Stimulated activated CD4-positive, alpha-beta T cell treated with anti-CD3 and anti-CD28 coated beads, Interleukin-1b, Interleukin-23, amount 100 ng/mL, for 24 hours (primary cell): ENCODE measurements at regions not wholly inside any gene's neighbourhood (a gene's known extent, or its start where the extent isn't known, plus 50 kb on each side); places are given as distances from the start of the nearest gene placed in this dataset.
"Not testable (repeated sequence)": the region's sequence is repeated elsewhere in the genome, so short reads cannot be mapped to it uniquely, and the experiment has no call there.

Experiments used
- DNase-seq, 4 experiments: peaks; one replicate each; pipeline ENCODE4 v3.0.0-alpha.2; 2020; ENCODE audit warnings: low read depth in 4 of 4, low spot score in 1 of 4

GRCh38 chr17:33680472-33680871, 387.4 kb upstream of the ASIC2 start:
- no peak for DNase-seq

GRCh38 chr17:33682599-33682998, 389.5 kb upstream of the ASIC2 start:
- no peak for DNase-seq

DNA sequence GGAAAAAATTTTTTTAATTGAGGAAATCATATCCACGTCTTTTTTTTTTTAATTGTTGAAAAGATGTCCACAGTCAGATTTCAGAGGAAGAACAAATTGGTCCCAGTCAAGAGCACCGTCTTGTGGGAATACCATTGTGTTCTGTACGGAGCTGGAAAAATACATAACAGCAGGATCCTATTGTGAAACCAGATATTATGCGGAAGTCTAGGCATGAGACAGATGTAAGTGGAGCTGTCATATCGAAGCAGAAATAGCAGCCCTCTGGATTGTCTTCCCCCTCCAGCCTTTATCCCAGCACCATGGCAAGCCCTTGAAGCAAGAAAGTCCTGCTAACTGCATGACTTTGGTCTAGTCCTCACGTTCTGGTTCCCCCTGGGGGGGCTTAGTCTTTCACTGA, 391.6 kb upstream of the ASIC2 start:
- DNase-seq: no peak

GRCh38 chr17:33686171-33686570, 393.1 kb upstream of the ASIC2 start:
- DNase-seq: no peak

DNA sequence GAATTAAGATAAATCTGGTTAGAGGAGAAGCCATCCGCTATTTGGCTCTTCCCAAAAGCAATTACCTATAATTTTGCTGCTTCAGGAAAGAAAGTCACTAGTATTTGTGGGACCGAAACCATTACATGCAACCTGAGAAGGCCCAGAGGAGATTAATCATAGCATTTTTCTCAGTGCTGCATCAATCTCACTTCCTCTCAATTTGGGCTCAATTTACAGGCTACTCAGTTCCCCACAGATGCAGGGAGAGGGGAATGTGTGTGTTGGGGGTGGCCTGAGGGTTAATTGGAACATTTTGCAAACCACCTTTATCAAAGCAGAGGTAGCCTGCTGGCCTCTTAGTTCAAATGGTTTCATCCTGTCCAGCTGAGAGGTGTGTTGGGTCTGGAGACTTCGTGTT, 394.7 kb upstream of the ASIC2 start:
- no peak for DNase-seq

GRCh38 chr17:33688771-33689170, 395.7 kb upstream of the ASIC2 start:
- DNase-seq: no peak

GRCh38 chr17:33689725-33690124, 396.6 kb upstream of the ASIC2 start:
- no peak for DNase-seq

- no peak for DNase-seq
Observed at GRCh38 chr17:33695431-33695830, 402.3 kb upstream of the ASIC2 start.

DNA sequence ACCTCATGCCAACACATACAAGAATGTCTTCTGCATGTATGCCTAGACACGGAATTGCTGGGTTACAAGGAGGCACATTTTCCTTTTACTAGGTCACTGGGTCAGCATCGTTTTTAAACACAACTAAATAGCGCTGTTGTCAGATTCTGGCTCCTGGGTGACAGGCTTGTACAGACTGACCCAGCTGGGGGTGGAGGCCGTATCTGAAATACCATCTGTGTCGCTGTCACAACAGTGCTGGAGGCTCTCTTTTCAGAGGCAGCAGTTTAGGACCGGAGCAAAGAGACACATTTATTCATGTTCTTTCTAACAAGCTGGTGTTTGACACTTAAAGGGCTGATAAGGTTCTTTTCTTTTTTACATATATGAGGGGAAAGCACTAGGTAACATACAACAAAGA, 403.0 kb upstream of the ASIC2 start:
- no peak for DNase-seq

DNA sequence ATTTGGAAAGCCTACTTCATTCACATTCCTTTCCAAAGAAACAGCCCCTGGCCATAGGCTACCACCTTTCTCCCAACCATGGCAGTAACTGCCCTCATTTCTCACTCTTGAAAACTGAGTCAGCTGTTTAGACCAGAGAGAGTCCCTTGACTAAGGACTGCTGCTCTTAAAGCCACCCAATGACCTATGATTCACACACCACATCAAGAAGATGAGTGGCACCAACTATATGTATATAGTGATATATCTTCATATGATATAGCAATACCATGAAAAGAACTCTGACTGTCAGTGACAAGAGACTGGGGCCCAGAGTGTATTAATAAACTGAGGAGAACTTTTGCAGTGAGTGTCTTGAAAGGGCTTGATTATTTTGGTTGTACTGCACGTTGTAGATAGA, 404.5 kb upstream of the ASIC2 start:
- DNase-seq: no peak

DNA sequence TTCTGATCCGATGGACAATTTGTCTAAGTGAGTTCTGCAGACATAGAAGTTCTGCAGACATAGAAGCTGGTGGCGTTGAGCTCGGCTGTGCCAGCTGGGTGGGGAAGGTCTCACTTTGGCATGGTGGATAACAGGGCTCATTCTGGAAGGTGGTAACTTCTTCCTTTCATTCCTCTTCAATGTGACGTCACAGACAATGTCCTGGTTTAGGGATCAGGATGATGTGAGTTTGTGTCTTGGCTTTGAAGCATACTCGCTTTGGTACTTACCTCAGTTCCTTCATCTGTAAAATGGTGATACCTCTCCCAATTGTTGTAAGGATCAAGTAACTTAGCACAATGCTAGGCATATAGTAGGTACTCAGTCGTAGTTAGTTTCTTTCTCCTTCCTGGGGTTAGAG, 408.8 kb upstream of the ASIC2 start:
- no peak for DNase-seq

- no peak for DNase-seq
Observed at GRCh38 chr17:33704856-33705255, 411.8 kb upstream of the ASIC2 start.

- no peak for DNase-seq
Observed at GRCh38 chr17:33709881-33710280, 416.8 kb upstream of the ASIC2 start.

DNA sequence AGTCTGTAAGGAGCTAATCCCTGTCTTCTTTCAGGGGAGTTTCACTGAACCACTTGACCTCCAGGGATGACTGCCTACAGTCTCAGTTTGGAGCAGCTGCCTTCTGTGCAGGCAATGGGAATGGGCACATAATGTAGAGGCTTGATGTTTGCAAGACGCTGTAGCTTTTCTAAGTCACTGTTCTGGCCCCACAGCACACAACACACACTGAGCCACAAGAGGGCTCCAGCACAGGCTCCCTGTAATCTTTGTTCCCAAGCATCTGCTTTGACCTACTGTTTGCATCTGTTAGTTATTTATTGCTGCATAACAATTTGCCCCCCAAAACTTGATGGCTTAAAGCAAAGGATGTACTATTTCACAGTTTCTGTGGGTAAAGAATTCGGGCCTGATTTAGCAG, 419.0 kb upstream of the ASIC2 start:
- DNase-seq: no peak

DNA sequence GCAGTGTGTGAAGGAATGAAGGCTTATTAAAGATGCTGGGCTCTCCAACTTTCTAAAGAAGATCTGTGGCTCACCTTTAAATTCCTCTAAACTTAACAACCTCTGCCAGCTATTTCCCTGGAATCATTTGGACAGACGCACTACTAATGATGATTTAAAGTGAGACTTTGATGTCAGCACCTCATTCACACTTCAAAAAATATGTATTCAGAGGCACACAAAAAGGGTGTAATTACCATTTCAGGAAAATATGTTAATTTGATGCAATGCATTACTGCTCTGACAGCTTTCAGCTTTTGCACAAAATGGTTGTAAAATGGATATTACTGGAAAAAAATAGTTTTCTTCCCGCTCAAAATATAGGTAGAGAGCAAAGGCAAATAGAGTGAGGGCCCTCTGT, 423.9 kb upstream of the ASIC2 start:
- no peak for DNase-seq

DNA sequence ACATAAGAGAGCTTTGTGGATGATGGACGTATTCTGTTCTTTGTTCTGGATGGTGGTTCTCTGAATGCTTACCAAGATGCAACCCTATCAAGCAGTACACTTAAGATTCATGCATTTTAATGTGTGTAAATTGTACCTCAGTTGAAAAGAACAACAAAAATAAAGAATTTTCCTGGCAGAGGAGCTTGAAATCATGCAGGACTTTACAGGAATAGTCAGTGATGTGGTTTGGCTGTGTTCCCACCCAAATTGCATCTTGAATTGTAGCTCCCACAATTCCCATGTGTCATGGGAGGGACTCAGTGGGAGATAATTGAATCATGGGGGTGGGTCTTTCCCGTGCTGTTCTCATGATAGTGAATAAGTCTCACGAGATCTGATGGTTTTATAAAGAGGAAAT, 430.6 kb upstream of the ASIC2 start:
- DNase-seq: not testable (repeated sequence)

GRCh38 chr17:33725675-33726271, 432.7 kb upstream of the ASIC2 start:
- peak in 1 of 4 experiments; percentile 1 for DNase-seq

GRCh38 chr17:33730131-33730530, 437.0 kb upstream of the ASIC2 start:
- DNase-seq: no peak

- no peak for DNase-seq
Observed at GRCh38 chr17:33732116-33732515, 439.0 kb upstream of the ASIC2 start.

GRCh38 chr17:33739714-33740113, 446.6 kb upstream of the ASIC2 start:
- no peak for DNase-seq

DNA sequence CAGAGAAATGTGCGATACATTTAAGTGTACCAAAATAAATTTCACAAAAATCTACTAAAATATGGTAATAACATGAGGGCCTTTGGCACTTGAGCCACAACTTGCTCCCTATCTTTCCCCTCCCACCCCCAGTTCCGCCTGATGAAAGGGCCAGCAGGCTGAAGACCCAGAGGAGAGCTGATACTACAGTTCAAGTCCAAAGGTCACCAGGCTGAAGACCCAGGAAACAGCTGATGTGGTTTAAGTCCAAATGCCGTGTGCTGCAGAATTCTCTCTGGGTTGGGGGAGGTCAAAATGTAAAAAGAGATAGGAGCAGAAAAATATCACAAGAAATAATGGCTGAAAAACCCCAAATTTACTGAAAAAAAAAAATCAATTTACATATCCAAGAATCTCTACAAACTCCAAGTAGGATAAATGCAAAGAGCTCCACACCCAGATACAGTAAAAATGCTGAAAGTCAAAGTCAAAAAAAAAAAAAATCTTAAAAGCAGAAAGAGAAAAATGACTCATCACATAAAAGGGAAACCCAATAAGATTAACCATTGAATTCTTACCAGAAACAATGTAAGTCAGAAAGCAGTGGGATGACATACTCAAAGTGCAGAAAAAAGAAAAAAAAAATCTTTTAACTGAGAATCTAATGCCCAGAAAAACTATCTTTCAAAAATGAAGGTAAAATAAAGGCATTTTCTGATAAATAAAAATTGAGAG, 452.1 kb upstream of the ASIC2 start:
- no peak for DNase-seq

DNA sequence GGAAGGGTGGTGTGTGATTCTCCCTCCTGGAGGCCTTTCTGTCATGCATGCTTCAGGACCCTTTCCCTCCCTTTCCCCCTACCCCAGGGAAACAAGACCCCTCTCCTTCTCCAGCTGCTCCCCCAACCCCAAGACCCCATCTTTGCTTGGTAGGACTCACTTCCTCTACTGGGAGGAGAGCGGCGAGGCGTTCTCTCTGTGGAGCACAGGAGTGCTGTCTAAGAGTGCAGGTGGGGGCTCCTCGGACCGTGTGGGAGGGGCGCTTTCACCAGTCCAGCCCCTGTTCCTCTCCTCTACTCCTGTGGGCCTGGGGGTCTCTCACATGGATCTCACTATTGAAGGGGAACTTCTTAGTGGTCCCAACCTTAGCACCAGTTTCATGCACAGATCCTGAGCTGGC, 456.1 kb upstream of the ASIC2 start:
- no peak for DNase-seq
